ENCODE measurements at regions not wholly inside any gene's neighbourhood (a gene's known extent, or its start where the extent isn't known, plus 50 kb on each side); places are given as distances from the start of the nearest gene placed in this dataset.

DNA sequence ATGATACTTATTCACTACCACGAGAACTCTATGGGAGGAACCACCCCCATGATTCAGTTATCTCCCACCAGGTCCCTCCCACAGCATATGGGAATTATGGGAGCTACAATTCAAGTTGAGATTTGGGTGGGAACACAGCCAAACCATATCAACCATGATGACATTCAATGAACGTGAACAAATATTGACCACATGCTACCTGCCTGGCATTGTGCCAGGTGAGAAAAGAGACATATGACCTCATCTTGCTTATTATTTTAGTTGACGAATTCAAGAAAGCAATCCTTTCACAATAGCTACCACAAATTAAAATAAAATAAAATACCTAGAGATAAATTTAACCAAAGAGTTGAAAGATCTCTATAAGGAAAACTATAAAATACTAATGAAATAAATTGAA, 286.5 kb upstream of the CRIM1 start:
- no peak for DNase-seq

GRCh38 chr2:36068086-36068485, 287.5 kb upstream of the CRIM1 start:
- no peaks in the 10 kb centered on the region for H3K4me1 Mint-ChIP-seq (ENCODE audit: low read depth, unreplicated experiment)
- no peak overlapping the region for H3K4me3 Mint-ChIP-seq (ENCODE audit: low read depth, unreplicated experiment)
- DNase-seq: no peak
- no peaks in the 10 kb centered on the region for H3K36me3 Mint-ChIP-seq (ENCODE audit: insufficient read depth, unreplicated experiment)
- peaks cover 4% of the 10 kb centered on the region for H3K9me3 Mint-ChIP-seq (ENCODE audit: low read depth, unreplicated experiment)
- TF ChIP-seq, protein P1, sequence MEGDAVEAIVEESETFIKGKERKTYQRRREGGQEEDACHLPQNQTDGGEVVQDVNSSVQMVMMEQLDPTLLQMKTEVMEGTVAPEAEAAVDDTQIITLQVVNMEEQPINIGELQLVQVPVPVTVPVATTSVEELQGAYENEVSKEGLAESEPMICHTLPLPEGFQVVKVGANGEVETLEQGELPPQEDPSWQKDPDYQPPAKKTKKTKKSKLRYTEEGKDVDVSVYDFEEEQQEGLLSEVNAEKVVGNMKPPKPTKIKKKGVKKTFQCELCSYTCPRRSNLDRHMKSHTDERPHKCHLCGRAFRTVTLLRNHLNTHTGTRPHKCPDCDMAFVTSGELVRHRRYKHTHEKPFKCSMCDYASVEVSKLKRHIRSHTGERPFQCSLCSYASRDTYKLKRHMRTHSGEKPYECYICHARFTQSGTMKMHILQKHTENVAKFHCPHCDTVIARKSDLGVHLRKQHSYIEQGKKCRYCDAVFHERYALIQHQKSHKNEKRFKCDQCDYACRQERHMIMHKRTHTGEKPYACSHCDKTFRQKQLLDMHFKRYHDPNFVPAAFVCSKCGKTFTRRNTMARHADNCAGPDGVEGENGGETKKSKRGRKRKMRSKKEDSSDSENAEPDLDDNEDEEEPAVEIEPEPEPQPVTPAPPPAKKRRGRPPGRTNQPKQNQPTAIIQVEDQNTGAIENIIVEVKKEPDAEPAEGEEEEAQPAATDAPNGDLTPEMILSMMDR (IDR thresholded peaks at IDR 0.05; ENCODE audit: unreplicated experiment): no peak
- CTCF ChIA-PET: no interaction called here
- intact Hi-C loops (cut with micrococcal nuclease; ENCODE audit: unreplicated experiment): no loop called here
- H3K27ac Mint-ChIP-seq (ENCODE audit: unreplicated experiment): no peak overlapping the region
- H3K27me3 Mint-ChIP-seq (ENCODE audit: unreplicated experiment): no peaks in the 10 kb centered on the region
- no TSS peak for BruUV-seq (replicated peaks)

More for the DNA sequence above, 286.5 kb upstream of the CRIM1 start:
- CTCF ChIA-PET: no interaction called here
- Mint-ChIP-seq H3K9me3 (ENCODE audit: low read depth, unreplicated experiment) (no peaks in the 10 kb centered on the region), H3K36me3 (ENCODE audit: insufficient read depth, unreplicated experiment) (no peaks in the 10 kb centered on the region), H3K4me3 (ENCODE audit: low read depth, unreplicated experiment) (no peak overlapping the region), H3K4me1 (ENCODE audit: low read depth, unreplicated experiment) (no peaks in the 10 kb centered on the region), H3K27me3 (ENCODE audit: unreplicated experiment) (no peaks in the 10 kb centered on the region), H3K27ac (ENCODE audit: unreplicated experiment) (no peak overlapping the region)
- no TSS peak for BruUV-seq (replicated peaks)
- TF ChIP-seq, protein P1 (IDR thresholded peaks at IDR 0.05; ENCODE audit: unreplicated experiment): no peak
- intact Hi-C loops (cut with micrococcal nuclease; ENCODE audit: unreplicated experiment): no loop called here

DNA sequence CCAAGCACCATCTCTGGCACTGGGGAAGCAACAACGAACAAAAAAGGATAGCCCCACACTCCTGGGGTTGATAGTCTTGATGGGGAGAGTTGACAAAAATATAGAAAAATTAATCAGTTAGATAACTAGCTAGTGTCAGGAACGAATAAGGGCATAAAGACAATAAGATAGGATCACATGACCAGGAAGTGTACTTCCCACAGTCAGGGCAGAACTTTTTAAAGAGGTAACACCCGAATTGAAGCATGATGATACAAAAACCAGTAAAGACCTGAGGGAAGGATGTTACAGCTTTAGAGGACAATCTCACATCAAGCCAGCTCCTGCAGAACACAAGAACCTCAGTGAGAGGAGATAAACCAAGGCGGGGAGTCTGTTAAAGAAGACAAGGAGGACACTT, 295.4 kb upstream of the CRIM1 start:
- H3K27me3 Mint-ChIP-seq (ENCODE audit: unreplicated experiment): no peaks in the 10 kb centered on the region
- BruUV-seq (replicated peaks): no TSS peak
- H3K36me3 Mint-ChIP-seq (ENCODE audit: insufficient read depth, unreplicated experiment): no peaks in the 10 kb centered on the region
- no peak overlapping the region for H3K27ac Mint-ChIP-seq (ENCODE audit: unreplicated experiment)
- DNase-seq: no peak
- no peak overlapping the region for H3K4me3 Mint-ChIP-seq (ENCODE audit: low read depth, unreplicated experiment)
- intact Hi-C loops (cut with micrococcal nuclease; ENCODE audit: unreplicated experiment): no loop called here
- TF ChIP-seq, protein P1 (IDR thresholded peaks at IDR 0.05; ENCODE audit: unreplicated experiment): no peak
- H3K4me1 Mint-ChIP-seq (ENCODE audit: low read depth, unreplicated experiment): no peaks in the 10 kb centered on the region
- H3K9me3 Mint-ChIP-seq (ENCODE audit: low read depth, unreplicated experiment): peaks cover 8% of the 10 kb centered on the region
- CTCF ChIA-PET: no interaction called here

- no peak for DNase-seq
- Mint-ChIP-seq H3K4me3 (ENCODE audit: low read depth, unreplicated experiment) (no peak overlapping the region), H3K36me3 (ENCODE audit: insufficient read depth, unreplicated experiment) (no peaks in the 10 kb centered on the region), H3K4me1 (ENCODE audit: low read depth, unreplicated experiment) (no peaks in the 10 kb centered on the region), H3K9me3 (ENCODE audit: low read depth, unreplicated experiment) (peaks cover 8% of the 10 kb centered on the region), H3K27me3 (ENCODE audit: unreplicated experiment) (no peaks in the 10 kb centered on the region), H3K27ac (ENCODE audit: unreplicated experiment) (no peak overlapping the region)
- TF ChIP-seq, protein P1 (IDR thresholded peaks at IDR 0.05; ENCODE audit: unreplicated experiment): no peak
- BruUV-seq (replicated peaks): no TSS peak
- CTCF ChIA-PET: no interaction called here
- intact Hi-C loops (cut with micrococcal nuclease; ENCODE audit: unreplicated experiment): no loop called here
These were observed 295.9 kb upstream of the CRIM1 start for GRCh38 chr2:36059691-36060090.

DNA sequence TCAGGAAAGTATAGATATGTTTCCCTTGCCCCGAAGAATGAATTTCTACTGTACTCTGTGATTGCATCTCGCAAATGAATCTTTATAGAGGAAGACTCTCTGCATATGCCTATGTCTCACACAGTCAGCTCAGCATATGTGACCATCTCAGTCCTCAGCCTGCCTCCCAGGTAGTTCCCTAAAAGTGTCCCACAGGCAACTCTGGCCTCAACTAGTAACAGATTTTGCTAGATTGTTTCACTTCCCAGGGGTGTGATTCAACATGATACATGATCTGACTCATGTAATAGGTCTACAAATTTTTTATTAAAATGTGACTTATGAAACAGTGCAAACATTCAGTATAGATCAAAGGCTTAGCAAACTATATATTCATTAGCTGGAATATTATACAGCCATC, 296.6 kb upstream of the CRIM1 start:
- no peaks in the 10 kb centered on the region for H3K36me3 Mint-ChIP-seq (ENCODE audit: insufficient read depth, unreplicated experiment)
- no TSS peak for BruUV-seq (replicated peaks)
- H3K27me3 Mint-ChIP-seq (ENCODE audit: unreplicated experiment): no peaks in the 10 kb centered on the region
- H3K27ac Mint-ChIP-seq (ENCODE audit: unreplicated experiment): no peak overlapping the region
- no peaks in the 10 kb centered on the region for H3K4me1 Mint-ChIP-seq (ENCODE audit: low read depth, unreplicated experiment)
- intact Hi-C loops (cut with micrococcal nuclease; ENCODE audit: unreplicated experiment): no loop called here
- peaks cover 8% of the 10 kb centered on the region for H3K9me3 Mint-ChIP-seq (ENCODE audit: low read depth, unreplicated experiment)
- TF ChIP-seq, protein P1 (IDR thresholded peaks at IDR 0.05; ENCODE audit: unreplicated experiment): no peak
- DNase-seq: no peak
- no peak overlapping the region for H3K4me3 Mint-ChIP-seq (ENCODE audit: low read depth, unreplicated experiment)
- CTCF ChIA-PET: no interaction called here
